ENCODE measurements at regions not wholly inside any gene's neighbourhood (a gene's known extent, or its start where the extent isn't known, plus 50 kb on each side); places are given as distances from the start of the nearest gene placed in this dataset.
"Not testable (repeated sequence)": the region's sequence is repeated elsewhere in the genome, so short reads cannot be mapped to it uniquely, and the experiment has no call there.

DNA sequence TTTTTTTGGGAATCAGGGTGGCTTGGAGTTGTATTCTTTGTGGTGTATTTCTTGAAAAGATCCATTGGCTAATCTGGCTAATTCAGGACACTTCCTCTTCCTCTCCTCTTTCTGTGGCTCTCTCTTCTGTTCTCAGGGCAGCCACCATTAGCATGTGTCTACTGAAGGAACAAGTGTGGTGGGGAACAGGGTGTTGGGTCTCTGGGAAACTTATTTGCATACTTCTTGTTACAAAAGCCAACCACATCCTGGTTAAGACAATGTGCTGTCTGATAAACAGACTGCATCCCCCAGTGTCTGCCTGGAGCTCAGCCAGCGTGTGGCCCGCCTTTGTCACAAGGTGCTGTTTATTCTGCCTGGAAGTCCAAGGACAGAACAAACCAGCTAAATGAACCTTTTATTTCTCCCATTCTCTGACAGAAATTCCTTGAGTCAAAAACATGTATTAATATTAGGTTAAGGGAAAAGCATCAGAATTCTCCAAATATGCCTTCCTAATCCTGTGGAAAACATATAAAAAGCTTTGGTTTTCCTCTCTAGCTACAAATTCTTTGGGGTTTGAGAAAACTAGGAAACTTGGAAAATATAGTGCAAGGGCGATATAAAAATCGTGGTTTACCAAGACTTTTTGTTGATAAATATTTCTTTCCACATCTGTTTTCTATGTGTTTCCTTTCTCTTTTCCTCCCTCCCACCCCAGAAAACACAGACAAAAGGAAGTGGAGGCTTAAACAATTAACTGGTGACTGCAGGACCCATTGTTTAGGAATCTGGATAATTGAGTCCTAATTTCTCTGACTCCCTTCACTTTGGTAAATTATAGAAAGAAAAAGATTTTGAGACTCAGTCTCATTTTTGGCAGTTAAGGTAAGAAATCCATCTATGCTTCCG, 203.6 kb downstream of the SPRY1 start:
- peak; percentile 74 to 78 for DNase-seq (ENCODE audit: low read depth in 1 of 2, low spot score in 2 of 2)
- Histone ChIP-seq H3K9me3 (replicated peaks) (no peaks in the 10 kb centered on the region), H3K36me3 (no peaks in the 10 kb centered on the region), H3K27ac (peak overlapping the region; percentile 20), H3K4me1 (replicated peaks) (peaks cover 26% of the 10 kb centered on the region), H3K4me3 (no peak overlapping the region), H3K27me3 (replicated peaks) (no peaks in the 10 kb centered on the region)

DNA sequence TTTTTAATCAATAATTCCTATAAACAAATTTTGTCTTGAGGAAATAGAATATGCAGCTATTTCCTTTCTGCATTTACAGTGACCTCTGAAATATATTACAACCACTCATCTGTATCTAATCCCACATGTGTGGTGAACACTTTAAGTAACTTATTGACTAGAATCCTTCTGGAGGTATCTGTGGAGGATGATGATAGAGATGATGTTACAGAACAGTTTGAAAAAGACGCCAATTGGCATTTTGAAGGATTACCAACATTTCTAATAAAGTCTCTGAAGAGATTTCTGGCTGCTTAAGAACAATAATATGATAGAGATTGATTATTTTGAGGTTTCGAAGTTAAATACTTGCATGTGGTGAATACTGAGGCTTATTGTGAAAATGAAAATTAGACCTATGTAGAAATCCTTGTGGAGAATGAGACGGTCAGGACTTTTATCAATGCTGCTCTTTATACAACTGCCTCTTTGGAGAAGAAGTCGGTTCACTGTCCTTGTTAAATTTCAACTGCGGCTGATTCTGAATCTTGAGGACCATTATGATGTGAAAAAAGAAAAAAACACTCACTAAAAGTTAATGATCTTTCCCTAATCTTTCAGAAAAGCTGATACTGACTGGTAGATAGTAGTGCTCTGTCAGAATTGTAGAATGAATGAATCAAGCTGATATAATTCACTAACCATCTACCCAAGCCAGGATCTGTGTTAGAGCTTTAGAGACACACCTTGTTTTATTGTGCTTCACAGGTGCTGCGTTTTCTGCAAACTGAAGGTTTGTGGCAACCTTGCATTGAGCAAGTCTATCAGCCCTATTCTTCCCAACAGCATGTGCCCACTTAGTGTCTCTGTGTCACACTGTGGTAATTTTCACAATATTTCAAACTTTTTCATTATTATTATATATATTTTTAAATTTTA, 204.7 kb downstream of the SPRY1 start:
- Histone ChIP-seq H3K27me3 (replicated peaks) (no peaks in the 10 kb centered on the region), H3K27ac (no peak overlapping the region), H3K9me3 (replicated peaks) (no peaks in the 10 kb centered on the region), H3K4me3 (no peak overlapping the region), H3K36me3 (no peaks in the 10 kb centered on the region), H3K4me1 (replicated peaks) (peaks cover 26% of the 10 kb centered on the region)
- no peak for DNase-seq (ENCODE audit: low read depth in 1 of 2, low spot score in 2 of 2)

DNA sequence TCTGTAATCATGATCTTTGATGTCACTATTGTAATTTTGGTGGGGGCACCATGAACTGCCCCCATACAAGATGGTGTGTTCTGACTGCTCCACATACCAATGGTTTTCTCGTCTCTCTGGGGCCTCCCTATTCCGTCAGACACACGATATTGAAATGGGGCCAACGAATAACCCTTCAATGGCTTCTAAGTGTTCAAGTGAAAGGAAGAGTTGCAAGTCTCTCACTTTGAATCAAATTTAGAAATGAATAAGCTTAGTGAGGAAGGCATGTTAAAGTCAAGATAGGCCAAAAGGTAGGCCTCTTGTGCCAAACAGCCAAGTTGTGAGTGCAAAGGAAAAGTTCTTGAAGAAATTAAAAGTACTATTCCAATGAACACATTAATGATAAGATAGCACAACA, 205.4 kb downstream of the SPRY1 start:
- Histone ChIP-seq H3K27me3 (replicated peaks) (no peaks in the 10 kb centered on the region), H3K4me3 (no peak overlapping the region), H3K4me1 (replicated peaks) (peaks cover 26% of the 10 kb centered on the region), H3K9me3 (replicated peaks) (no peaks in the 10 kb centered on the region), H3K27ac (no peak overlapping the region), H3K36me3 (no peaks in the 10 kb centered on the region)
- no peak for DNase-seq (ENCODE audit: low read depth in 1 of 2, low spot score in 2 of 2)

DNA sequence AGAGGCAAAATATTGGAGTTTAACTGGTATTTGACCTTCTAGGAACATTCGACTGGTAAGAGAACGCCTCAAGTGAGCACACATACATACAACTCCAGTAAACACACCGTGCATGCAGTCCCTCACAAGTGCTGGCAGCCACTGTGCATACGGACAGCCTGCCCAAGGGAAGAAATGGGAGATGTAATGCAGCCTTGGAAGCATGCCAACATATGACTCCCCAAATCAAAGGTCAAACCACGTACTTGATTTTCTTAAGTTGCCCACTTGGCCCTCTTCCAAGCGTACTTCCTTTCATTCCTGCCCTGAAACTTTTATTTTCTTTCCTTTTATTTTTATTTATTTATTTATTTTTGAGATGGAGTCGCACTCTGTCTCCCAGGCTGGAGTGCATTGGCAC, 206.6 kb downstream of the SPRY1 start:
- Histone ChIP-seq H3K27ac (no peak overlapping the region), H3K36me3 (no peaks in the 10 kb centered on the region), H3K4me3 (no peak overlapping the region), H3K27me3 (replicated peaks) (no peaks in the 10 kb centered on the region), H3K4me1 (replicated peaks) (peaks cover 19% of the 10 kb centered on the region), H3K9me3 (replicated peaks) (no peaks in the 10 kb centered on the region)
- no peak for DNase-seq (ENCODE audit: low read depth in 1 of 2, low spot score in 2 of 2)

DNA sequence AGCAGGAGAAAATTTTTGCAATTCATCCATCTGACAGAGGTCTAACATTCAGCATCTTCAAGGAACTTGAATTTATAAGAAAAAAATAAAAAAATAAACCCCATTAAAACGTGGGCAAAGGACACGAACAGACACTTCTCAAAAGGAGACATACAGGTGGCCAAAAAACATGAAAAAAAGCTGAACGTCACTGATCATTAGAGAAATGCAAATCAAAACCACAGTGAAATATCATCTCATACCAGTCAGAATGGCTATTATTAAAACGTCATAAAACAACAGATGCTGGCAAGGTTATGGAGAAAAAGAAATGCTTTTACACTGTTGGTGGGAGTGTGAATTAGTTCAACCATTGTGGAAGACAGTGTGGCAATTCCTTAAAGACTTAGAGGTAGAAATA, 209.2 kb downstream of the SPRY1 start:
- not testable (repeated sequence) for H3K36me3 ChIP-seq; DNase-seq (ENCODE audit: low read depth in 1 of 2, low spot score in 2 of 2); H3K27ac ChIP-seq; H3K27me3 ChIP-seq (replicated peaks); H3K4me3 ChIP-seq; H3K9me3 ChIP-seq (replicated peaks); H3K4me1 ChIP-seq (replicated peaks)

DNA sequence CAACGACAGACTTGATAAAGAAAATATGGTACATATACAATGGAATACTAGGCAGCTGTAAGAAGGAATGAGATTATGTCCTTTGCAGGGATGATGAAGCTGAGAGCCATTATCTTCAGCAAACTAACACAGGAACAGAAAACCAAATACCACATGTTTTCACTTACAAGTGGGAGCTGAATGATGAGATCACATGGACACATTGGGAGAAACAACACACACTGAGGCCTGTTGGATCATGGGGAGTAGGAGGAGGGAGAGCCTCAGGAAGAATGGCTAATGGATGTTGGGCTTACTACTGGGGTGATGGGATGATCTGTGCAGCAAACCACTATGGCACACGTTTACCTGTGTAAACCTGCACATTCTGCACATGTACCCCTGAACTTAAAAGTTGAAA, 209.7 kb downstream of the SPRY1 start:
- Histone ChIP-seq H3K36me3 (no peaks in the 10 kb centered on the region), H3K27me3 (replicated peaks) (no peaks in the 10 kb centered on the region), H3K27ac (no peak overlapping the region), H3K4me3 (no peak overlapping the region), H3K9me3 (replicated peaks) (no peaks in the 10 kb centered on the region), H3K4me1 (replicated peaks) (no peaks in the 10 kb centered on the region)
- no peak for DNase-seq (ENCODE audit: low read depth in 1 of 2, low spot score in 2 of 2)

DNA sequence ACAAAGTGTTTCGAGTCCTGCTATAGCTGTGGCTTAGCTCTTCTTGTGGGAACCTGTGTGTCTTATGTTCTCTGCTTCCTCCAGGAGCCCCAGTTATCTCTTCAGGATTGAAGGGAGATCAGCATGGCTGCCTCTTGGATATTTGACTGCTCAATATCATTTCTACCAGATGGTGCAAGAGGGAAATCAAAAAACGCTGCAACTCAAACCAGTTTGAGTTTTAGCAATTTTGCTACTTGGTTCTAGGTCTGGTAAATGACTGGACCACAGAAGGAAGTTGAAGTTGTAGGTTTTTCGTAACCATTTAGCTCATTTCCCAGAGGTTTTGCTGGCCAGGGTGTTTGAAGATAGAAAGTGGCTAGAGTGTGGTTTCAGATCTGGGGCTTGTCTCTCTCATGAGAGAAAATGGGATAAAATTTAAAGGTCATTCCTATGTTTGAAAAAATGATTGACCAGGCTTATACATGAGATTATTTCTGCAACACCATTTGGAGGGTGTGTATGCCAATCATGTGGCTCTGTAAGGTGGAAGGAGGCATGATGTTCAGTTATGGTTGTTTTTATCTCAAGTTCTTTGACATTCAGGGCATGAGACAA, 210.4 kb downstream of the SPRY1 start:
- Histone ChIP-seq H3K4me3 (no peak overlapping the region), H3K27me3 (replicated peaks) (no peaks in the 10 kb centered on the region), H3K36me3 (no peaks in the 10 kb centered on the region), H3K27ac (no peak overlapping the region), H3K9me3 (replicated peaks) (no peaks in the 10 kb centered on the region), H3K4me1 (replicated peaks) (no peaks in the 10 kb centered on the region)
- DNase-seq (ENCODE audit: low read depth in 1 of 2, low spot score in 2 of 2): no peak

DNA sequence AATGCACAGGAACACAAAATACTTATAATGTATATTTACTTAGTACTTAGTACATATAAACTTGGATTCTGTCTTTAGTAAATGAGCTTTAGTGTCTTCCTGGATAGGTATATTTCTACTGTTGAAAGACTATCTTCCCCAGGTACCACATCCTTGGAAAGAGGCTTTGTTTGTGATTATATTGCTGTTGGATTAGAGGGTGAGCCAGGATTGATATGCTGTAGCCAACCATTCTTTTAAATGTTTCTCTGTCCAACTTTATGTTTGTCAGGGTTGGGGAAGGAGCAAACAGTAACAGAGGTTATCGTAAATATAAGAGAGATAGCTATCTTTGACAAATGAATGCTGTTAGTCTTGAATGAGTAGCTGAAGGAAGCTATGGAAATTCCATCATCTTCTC, 213.2 kb downstream of the SPRY1 start:
- H3K27me3 ChIP-seq (replicated peaks): no peaks in the 10 kb centered on the region
- H3K9me3 ChIP-seq (replicated peaks): no peaks in the 10 kb centered on the region
- no peak for DNase-seq (ENCODE audit: low read depth in 1 of 2, low spot score in 2 of 2)

DNA sequence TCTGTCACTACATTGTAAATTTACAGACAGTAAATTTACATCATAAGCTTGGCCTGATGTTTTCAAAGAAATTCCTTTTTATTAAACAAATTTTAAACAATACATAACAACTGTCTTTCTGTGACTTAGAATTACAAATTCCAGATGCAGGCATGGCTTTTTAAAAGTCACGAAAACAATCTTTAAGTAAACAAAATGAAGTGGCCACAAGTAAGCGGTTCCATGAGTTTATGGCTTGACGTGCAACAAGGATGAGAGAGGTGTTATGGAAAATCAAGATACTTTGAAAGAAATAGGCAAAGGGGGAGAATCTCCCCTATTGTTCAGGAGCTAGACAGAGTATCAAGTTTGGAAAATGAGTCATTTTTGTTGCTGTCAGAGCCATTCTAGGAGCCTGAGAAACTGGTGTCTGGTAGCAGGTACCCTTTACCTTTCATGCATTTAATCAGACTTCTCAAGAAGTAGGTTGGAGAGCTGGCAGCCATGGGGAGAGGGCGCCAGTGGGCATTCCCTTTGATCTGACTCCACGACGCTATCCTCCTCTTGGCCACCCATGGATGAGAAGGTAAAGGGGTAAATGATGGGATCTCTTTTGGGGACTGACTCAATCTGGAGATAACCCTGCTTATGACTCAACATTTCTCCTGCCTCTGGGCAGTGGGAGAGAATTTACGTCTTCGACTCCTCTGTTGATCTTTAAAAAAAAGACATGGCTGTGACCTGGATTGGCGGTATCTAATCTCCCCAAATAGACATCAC, 217.2 kb downstream of the SPRY1 start:
- peaks cover 8% of the 10 kb centered on the region for H3K4me1 ChIP-seq (replicated peaks)
- no peak overlapping the region for H3K4me3 ChIP-seq
- no peaks in the 10 kb centered on the region for H3K9me3 ChIP-seq (replicated peaks)
- H3K27me3 ChIP-seq (replicated peaks): no peaks in the 10 kb centered on the region
- peak in 1 of 2 experiments; percentile 52 for DNase-seq (ENCODE audit: low read depth in 1 of 2, low spot score in 2 of 2)
- no peak overlapping the region for H3K27ac ChIP-seq
- no peaks in the 10 kb centered on the region for H3K36me3 ChIP-seq

More for the DNA sequence above, 213.2 kb downstream of the SPRY1 start:
- no peak overlapping the region for H3K4me3 ChIP-seq
- peaks cover 8% of the 10 kb centered on the region for H3K4me1 ChIP-seq (replicated peaks)
- H3K36me3 ChIP-seq: no peaks in the 10 kb centered on the region
- H3K27ac ChIP-seq: no peak overlapping the region

DNA sequence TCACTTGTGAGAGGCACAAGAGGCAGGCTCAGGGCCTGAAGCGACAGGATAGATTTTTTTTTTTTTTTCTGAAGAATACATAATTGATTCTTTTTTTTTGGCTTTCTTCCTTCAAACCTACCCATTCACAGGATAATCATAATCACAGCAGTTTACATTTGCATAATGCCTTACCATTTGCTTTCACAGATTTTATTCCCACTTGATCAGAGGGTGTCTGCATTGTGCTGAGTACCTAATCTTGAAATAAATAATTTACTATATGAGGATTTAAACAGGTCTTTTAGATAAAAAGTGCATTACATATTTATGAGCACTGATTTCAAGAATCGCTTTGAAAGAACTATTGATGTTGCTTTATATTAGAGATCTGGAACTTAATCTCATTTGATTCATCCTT, 219.3 kb downstream of the SPRY1 start:
- no peak overlapping the region for H3K4me3 ChIP-seq
- H3K4me1 ChIP-seq (replicated peaks): peaks cover 8% of the 10 kb centered on the region
- no peak for DNase-seq (ENCODE audit: low read depth in 1 of 2, low spot score in 2 of 2)
- H3K9me3 ChIP-seq (replicated peaks): no peaks in the 10 kb centered on the region
- H3K36me3 ChIP-seq: no peaks in the 10 kb centered on the region
- no peak overlapping the region for H3K27ac ChIP-seq
- H3K27me3 ChIP-seq (replicated peaks): no peaks in the 10 kb centered on the region

DNA sequence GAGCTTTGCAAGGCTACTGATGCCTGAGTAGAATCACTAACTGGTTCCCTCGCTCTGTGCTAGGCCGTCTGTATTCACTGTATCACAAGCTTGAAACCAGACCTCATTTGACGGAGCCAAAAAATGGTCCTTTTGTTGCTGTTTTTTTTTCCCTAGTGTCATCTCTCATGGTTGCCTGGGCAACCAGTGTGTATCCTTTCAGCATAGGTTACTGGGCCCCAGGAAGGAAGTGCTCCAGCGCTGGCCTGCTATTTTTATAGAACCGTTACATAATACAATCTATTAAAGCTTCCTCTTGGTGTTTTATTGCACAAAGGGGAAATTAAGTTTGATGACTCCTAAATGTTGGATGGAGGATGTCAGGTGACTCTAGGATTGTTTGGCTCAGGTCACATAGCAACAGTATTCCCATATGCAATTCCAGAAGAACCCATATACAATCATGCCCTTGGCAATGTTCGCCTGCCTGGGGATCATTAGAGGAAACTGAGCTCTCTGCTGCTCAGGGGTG, 220.4 kb downstream of the SPRY1 start:
- H3K9me3 ChIP-seq (replicated peaks): no peaks in the 10 kb centered on the region
- H3K4me3 ChIP-seq: no peak overlapping the region
- no peak for DNase-seq (ENCODE audit: low read depth in 1 of 2, low spot score in 2 of 2)
- H3K27ac ChIP-seq: no peak overlapping the region
- peaks cover 8% of the 10 kb centered on the region for H3K4me1 ChIP-seq (replicated peaks)
- H3K36me3 ChIP-seq: no peaks in the 10 kb centered on the region
- no peaks in the 10 kb centered on the region for H3K27me3 ChIP-seq (replicated peaks)

DNA sequence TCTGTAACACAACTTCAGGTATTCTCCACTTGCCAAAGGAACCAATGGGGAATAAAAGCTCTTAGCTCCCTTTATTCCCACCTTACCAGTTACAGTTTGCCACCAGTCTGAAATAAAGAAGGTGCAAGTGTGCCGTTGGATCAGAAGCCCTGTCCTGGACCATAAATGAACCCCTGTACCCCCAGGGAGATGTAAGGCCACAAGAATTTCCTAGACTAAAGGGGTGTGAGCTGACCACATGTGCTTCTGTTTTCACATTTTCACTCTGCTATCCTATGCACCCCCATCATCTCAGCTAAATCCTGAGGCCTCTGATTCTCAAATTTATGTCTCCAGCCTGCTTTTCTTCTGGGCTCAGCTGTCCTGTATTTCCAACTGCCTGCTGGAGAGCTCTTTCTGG, 221.2 kb downstream of the SPRY1 start:
- H3K27me3 ChIP-seq (replicated peaks): no peaks in the 10 kb centered on the region
- H3K4me3 ChIP-seq: no peak overlapping the region
- H3K36me3 ChIP-seq: no peaks in the 10 kb centered on the region
- DNase-seq (ENCODE audit: low read depth in 1 of 2, low spot score in 2 of 2): no peak
- no peak overlapping the region for H3K27ac ChIP-seq
- no peaks in the 10 kb centered on the region for H3K9me3 ChIP-seq (replicated peaks)
- peaks cover 8% of the 10 kb centered on the region for H3K4me1 ChIP-seq (replicated peaks)

DNA sequence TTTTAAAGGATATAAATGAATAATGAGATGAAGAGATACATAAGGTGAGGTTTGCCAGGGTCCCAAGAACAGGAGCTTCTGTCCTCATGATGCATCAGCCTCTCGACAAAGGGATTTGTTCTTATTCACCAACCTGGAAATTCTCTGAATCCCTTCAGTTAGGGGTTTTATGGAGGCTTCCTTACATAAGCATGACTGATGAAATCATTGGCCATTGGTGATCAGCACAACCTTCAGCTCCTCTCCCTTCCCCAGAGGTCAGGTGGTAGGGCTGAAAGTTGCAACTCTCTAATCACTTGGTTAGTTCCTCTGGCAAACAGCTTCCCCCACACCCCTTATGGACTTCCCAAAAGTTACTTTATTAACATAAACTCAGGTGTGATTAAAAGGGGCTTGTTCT, 222.0 kb downstream of the SPRY1 start:
- H3K9me3 ChIP-seq (replicated peaks): no peaks in the 10 kb centered on the region
- no peak overlapping the region for H3K27ac ChIP-seq
- DNase-seq (ENCODE audit: low read depth in 1 of 2, low spot score in 2 of 2): no peak
- no peak overlapping the region for H3K4me3 ChIP-seq
- H3K36me3 ChIP-seq: no peaks in the 10 kb centered on the region
- peaks cover 5% of the 10 kb centered on the region for H3K4me1 ChIP-seq (replicated peaks)
- H3K27me3 ChIP-seq (replicated peaks): no peaks in the 10 kb centered on the region

Data from SJSA1 (cell line).